AG10803 (cell line): ENCODE measurements at regions not wholly inside any gene's neighbourhood (a gene's known extent, or its start where the extent isn't known, plus 50 kb on each side); places are given as distances from the start of the nearest gene placed in this dataset.

Source experiments
- DNase-seq: peaks from one replicate; pipeline ENCODE4 v3.0.0; 2010; ENCODE audit warnings: low read depth
- H3K4me3 ChIP-seq: 2 replicates; pipeline ENCODE4 v1.5.1; 2011; ENCODE audit warnings: mild to moderate bottlenecking, low read length, control low read depth
- TF ChIP-seq, protein P1 (sequence below): conservative IDR thresholded peaks from 2 replicates; pipeline ENCODE4 v1.5.1; 2011; ENCODE audit warnings: mild to moderate bottlenecking, low read length, control low read depth, inconsistent platforms

DNA sequence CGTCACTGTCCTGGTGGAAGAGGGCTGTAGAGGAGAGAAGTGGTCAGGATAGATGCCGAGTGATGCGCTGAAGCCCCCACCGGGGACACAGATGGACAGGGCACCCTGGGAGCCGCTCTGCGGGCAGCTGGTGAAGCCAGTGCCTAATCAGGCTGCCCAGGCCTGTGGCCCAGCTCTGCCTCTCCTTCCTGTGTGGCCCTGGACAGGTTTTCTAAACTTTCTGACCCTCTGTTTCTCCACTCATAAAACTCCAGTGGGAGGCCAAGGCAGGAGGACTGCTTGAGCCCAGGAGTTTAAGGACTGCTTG is 86.1 kb downstream of the C5orf15 start:
- TF ChIP-seq, protein P1, sequence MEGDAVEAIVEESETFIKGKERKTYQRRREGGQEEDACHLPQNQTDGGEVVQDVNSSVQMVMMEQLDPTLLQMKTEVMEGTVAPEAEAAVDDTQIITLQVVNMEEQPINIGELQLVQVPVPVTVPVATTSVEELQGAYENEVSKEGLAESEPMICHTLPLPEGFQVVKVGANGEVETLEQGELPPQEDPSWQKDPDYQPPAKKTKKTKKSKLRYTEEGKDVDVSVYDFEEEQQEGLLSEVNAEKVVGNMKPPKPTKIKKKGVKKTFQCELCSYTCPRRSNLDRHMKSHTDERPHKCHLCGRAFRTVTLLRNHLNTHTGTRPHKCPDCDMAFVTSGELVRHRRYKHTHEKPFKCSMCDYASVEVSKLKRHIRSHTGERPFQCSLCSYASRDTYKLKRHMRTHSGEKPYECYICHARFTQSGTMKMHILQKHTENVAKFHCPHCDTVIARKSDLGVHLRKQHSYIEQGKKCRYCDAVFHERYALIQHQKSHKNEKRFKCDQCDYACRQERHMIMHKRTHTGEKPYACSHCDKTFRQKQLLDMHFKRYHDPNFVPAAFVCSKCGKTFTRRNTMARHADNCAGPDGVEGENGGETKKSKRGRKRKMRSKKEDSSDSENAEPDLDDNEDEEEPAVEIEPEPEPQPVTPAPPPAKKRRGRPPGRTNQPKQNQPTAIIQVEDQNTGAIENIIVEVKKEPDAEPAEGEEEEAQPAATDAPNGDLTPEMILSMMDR = no peak
- H3K4me3 ChIP-seq = no peak overlapping the region
- DNase-seq = no peak

DNA sequence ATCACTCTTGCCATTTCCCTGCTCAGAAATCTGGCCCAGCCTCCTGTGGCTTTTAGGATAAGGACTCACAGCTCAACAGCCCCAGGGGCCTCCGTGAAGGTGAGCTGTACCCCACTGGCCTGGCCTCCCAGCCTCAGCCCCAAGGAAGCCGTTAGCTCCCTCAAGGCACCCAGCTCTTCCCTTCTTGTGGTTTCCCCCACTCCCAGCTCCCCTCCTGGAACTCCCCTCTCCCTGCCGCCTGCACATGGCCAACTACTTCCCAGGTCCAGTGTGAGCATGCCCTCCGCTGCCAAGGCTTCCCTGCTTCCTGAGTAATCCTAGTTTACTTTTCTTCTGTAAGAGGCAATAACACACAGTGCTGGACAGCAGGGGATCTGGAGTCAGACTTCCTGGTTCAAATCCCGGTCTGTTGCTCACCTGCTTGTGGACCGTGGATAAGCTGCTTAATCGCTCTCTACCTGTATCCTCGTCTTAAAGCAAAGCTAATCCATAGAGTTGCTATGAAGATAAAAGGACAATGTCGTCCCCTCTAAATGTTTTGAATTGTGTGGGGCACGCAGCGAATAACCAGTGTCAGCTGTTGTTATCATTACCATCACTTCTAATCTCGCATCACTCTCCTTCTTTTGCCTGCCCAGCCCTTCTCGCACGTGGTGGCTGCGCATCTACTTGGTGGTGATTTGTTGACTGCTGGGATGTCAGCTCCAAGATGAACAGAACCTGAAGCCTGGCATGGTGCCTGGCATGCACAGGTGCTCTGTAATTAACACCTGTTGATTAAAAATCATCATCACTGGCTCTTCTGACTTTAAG is 86.6 kb downstream of the C5orf15 start:
- DNase-seq = no peak
- H3K4me3 ChIP-seq = no peak overlapping the region
- TF ChIP-seq, protein P1 = no peak

DNA sequence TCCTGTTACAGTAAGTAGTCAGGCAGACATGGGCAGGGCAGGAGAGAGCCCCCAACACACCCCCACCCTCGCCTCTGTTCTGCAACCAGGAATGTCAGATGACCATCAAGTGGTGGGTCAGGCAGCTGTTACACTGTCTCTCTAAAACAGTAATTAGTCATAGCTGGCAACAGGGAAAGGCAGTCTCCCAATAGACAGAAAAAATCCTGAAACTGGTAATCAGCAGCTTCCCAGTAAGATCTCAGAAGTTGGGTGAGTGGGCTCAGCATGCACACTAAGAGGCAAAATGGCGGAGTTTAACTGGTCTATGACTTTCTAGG is 90.2 kb downstream of the C5orf15 start:
- no peak for DNase-seq
- H3K4me3 ChIP-seq = no peak overlapping the region
- TF ChIP-seq, protein P1 = no peak

DNA sequence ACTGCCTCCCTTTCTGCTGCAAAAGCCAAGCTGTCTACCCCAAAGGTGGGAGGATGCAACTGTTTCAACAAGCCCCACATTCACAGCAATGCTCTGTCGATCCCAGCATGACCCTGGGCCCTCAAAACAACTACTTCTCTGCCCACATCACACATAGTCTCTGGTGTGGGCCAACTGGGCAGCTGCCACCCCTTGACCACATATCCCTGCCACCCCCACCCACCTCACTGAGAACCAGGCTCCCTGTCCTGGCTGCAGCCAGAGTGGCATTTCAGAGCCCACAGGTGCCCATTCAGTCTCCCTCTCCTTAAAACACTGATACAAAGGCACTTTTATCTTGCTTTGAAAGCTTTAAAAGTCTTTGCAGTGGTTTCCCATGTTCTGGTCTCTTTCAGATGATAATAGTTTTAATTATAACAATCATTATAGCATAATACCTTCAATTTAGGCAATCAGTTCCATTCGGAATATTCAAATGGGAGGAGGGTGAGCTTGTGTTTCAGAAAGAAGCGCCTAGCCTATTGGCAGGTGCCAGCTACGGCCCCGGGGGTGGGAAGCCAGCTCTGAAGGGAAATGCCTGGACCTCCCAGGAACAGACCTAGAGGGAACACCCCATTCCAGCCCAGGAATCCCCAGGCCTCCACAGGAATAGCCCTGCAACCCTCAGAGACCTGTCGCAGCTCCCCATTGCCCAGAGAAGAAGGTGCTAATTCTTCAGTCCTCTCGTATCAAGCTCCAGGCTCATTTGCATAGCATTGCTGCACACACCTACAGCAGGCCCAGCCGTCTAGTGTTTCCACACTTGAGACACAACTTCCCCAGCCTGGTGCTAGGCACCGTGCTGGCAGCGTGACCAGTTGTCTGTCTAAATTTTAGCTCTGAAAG is 90.8 kb downstream of the C5orf15 start:
- TF ChIP-seq, protein P1 = no peak
- no peak for DNase-seq
- no peak overlapping the region for H3K4me3 ChIP-seq

DNA sequence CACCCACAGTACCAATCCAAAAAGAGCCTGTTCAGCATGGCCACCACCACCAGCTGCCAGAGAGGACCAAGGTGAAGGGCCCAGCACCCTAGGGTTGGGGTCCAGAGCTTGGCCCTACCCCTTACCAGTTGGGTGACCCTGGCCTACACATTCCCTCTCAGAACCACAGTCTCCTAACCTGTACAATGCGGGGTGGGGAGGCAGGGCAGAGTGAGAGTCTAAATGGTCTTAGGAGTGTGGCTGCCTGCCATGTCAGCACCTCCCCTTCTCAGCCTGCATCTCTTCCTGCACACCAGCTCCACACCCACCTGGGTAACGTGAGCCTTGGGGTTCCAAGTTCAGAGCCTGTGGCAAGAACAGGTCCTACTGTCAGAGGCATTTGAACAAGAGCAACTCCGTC is 92.2 kb downstream of the C5orf15 start:
- no peak for DNase-seq
- TF ChIP-seq, protein P1 = no peak
- H3K4me3 ChIP-seq = no peak overlapping the region

DNA sequence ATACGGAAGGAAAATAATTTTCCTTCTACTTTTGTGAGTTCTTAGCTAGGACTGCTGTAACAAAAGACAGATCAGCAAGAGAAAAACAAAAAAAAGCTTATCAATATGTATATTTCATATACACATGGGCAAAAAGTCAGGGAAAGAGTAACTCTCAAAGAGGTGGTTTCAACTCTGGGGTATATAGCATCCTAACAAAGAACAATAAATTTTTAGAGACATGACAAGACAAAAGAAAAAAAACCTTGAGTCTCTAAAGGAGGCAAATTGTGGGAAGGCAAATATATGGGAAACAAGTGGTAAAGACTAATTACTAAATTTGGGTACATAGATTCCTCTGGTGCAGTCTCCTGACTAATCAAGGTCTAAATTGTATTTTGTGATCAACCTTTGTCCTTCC is 93.2 kb downstream of the C5orf15 start:
- no peak for DNase-seq
- TF ChIP-seq, protein P1 = no peak
- no peak overlapping the region for H3K4me3 ChIP-seq

DNA sequence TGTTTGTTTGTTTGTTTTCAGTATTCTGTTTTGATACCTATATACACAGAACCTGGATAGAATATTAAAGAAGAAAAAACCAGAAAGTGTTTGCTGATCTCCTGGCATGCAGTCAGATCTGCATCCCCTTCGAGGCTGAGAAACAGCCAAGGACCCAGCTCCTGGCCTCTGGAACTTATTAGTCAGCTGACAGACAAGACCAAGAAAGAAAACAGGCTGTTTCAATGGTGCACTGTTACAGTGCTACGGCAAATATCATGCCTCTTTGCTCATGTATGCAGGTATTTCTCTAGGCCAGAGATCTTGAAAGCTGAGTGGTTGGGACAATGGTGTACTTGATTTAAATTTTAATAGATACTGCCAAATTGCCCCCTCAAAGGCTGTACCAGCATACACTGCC is 95.0 kb downstream of the C5orf15 start:
- TF ChIP-seq, protein P1 = no peak
- H3K4me3 ChIP-seq = no peak overlapping the region
- no peak for DNase-seq
